SK-N-SH (cell line): ENCODE measurements at regions not wholly inside any gene's neighbourhood (a gene's known extent, or its start where the extent isn't known, plus 50 kb on each side); places are given as distances from the start of the nearest gene placed in this dataset.

Experiments used
- CTCF ChIA-PET: fragments of 300-600, 350-600 bp; formaldehyde crosslinking; extraction: SDS; loops from one replicate; lab custom pipeline; 2021; lab: Yijun Ruan, JAX
- POLR2A ChIA-PET: fragments of 350-600 bp; sonication (Branson Sonifier 250); formaldehyde crosslinking; extraction: SDS; loops from one replicate; lab custom pipeline; 2020; ENCODE audit warnings: antibody characterized with exemption, inconsistent platforms; lab: Yijun Ruan, JAX
- DNase-seq: peaks from one replicate; pipeline ENCODE4 v3.0.0; 2012
- H2AFZ ChIP-seq: fragments of 200-600 bp; sonication (generic); 2 replicates; pipeline ENCODE4 v1.8.1; 2016; ENCODE audit warnings: antibody characterized with exemption, mild to moderate bottlenecking, low read depth
- H3F3A ChIP-seq: fragments of 200-600 bp; sonication (generic); replicated peaks from 2 replicates; pipeline ENCODE3; 2016; ENCODE audit warnings: antibody characterized with exemption, mild to moderate bottlenecking; ENCODE audit not compliant: insufficient read depth
- H3K27ac ChIP-seq, 2 experiments: fragments of 200-500 bp in 1 of 2; fragments of 200-600 bp in 1 of 2; sonication (Bioruptor generic) in 1 of 2; sonication (generic), shearing (Covaris generic) in 1 of 2; 2 replicates each; pipeline versions ENCODE4 v1.5.1 to v1.6.1; 2014 to 2016; ENCODE audit warnings: low read depth in 2 of 2, inconsistent platforms in 1 of 2, low read length in 1 of 2, mild to moderate bottlenecking in 1 of 2, mixed read lengths in 1 of 2
- H3K27me3 ChIP-seq: fragments of 200-600 bp; sonication (generic), shearing (Covaris generic); 2 replicates; pipeline ENCODE4 v1.6.1; 2016; ENCODE audit warnings: mixed run types; ENCODE audit not compliant: insufficient read depth
- H3K36me3 ChIP-seq, 2 experiments: fragments of 200-500 bp in 1 of 2; fragments of 200-600 bp in 1 of 2; sonication (Bioruptor generic) in 1 of 2; sonication (generic) in 1 of 2; replicated peaks in 1 of 2; 2 replicates each; pipeline versions ENCODE3 to v1.5.1; 2014 to 2016; ENCODE audit warnings: low read length in 1 of 2, mild to moderate bottlenecking in 1 of 2; ENCODE audit not compliant: insufficient read depth in 2 of 2, control insufficient read depth in 1 of 2
- H3K4me1 ChIP-seq, 2 experiments: fragments of 200-500 bp in 1 of 2; fragments of 200-600 bp in 1 of 2; sonication (Bioruptor generic) in 1 of 2; sonication (generic), shearing (Covaris generic) in 1 of 2; 2 replicates each; pipeline versions ENCODE4 v1.5.1 to v1.6.1; 2014 to 2016; ENCODE audit warnings: low read depth in 1 of 2, low read length in 1 of 2, mixed run types in 1 of 2; ENCODE audit not compliant: insufficient read depth in 2 of 2, control insufficient read depth in 1 of 2
- H3K4me2 ChIP-seq: fragments of 200-600 bp; sonication (generic), shearing (Covaris generic); 2 replicates; pipeline ENCODE4 v1.6.1; 2017; ENCODE audit warnings: mixed run types
- H3K4me3 ChIP-seq, 2 experiments: fragments of 200-500 bp in 1 of 2; fragments of 200-600 bp in 1 of 2; sonication (Bioruptor generic) in 1 of 2; sonication (generic), shearing (Covaris generic) in 1 of 2; 2 replicates each; pipeline versions ENCODE4 v1.5.1 to v1.8.1; 2014 to 2016; ENCODE audit warnings: low read depth in 2 of 2, inconsistent platforms in 1 of 2, low read length in 1 of 2, mild to moderate bottlenecking in 1 of 2, mixed read lengths in 1 of 2, moderate library complexity in 1 of 2
- H3K79me2 ChIP-seq: fragments of 200-600 bp; sonication (generic); 2 replicates; pipeline ENCODE4 v1.8.1; 2017; ENCODE audit warnings: mild to moderate bottlenecking; ENCODE audit not compliant: insufficient read depth
- H3K9ac ChIP-seq: fragments of 200-600 bp; sonication (generic); 2 replicates; pipeline ENCODE4 v1.6.1; 2017; ENCODE audit warnings: mixed run types
- H3K9me2 ChIP-seq: fragments of 200-600 bp; sonication (generic); 2 replicates; pipeline ENCODE4 v1.6.1; 2017; ENCODE audit warnings: mixed run types
- H3K9me3 ChIP-seq: fragments of 200-600 bp; sonication (generic); 2 replicates; pipeline ENCODE4 v1.6.1; 2017; ENCODE audit warnings: mixed run types, mild to moderate bottlenecking, moderate library complexity
- H4K20me1 ChIP-seq: fragments of 200-600 bp; sonication (generic); 2 replicates; pipeline ENCODE4 v1.6.1; 2017; ENCODE audit warnings: mild to moderate bottlenecking, mixed run types; ENCODE audit not compliant: insufficient read depth
- EP300 ChIP-seq, 2 experiments: IDR thresholded peaks; 2 replicates each; pipeline versions ENCODE4 v1.4.0 to v1.6.1; 2012; ENCODE audit warnings: borderline replicate concordance in 1 of 2, low read depth in 1 of 2, low read length in 1 of 2
- EZH2phosphoT487 ChIP-seq: fragments of 200-600 bp; sonication (generic); IDR thresholded peaks from 2 replicates; pipeline ENCODE4 v1.6.1; 2017; ENCODE audit warnings: low read depth, mixed run types, mild to moderate bottlenecking, antibody characterized with exemption, moderate library complexity, borderline replicate concordance
- FOXM1 ChIP-seq: IDR thresholded peaks from 2 replicates; pipeline ENCODE4 v1.4.0; 2012; ENCODE audit warnings: low read depth, mild to moderate bottlenecking
- IRF3 ChIP-seq: fragments of 150-350 bp; IDR thresholded peaks from 2 replicates; pipeline ENCODE4 v1.6.1; 2016; ENCODE audit warnings: mild to moderate bottlenecking, low read depth, low read length
- JUND ChIP-seq: IDR thresholded peaks from 2 replicates; pipeline ENCODE4 v1.4.0; 2012
- REST ChIP-seq: IDR thresholded peaks from 2 replicates; pipeline ENCODE4 v1.6.1; 2012; ENCODE audit warnings: mild to moderate bottlenecking, low read depth, low read length, moderate library complexity
- RFX5 ChIP-seq: IDR thresholded peaks from 2 replicates; pipeline ENCODE4 v1.6.1; 2012; ENCODE audit warnings: mild to moderate bottlenecking, improper control_type of control experiment, low read length
- RXRA ChIP-seq: IDR thresholded peaks from 2 replicates; pipeline ENCODE4 v1.4.0; 2012; ENCODE audit warnings: low read depth, mild to moderate bottlenecking, borderline replicate concordance
- SMC3 ChIP-seq: IDR thresholded peaks from 2 replicates; pipeline ENCODE4 v1.6.1; 2012; ENCODE audit warnings: low read depth, low read length, improper control_type of control experiment
- TCF12 ChIP-seq: IDR thresholded peaks from 2 replicates; pipeline ENCODE4 v1.4.0; 2012
- TEAD4 ChIP-seq: IDR thresholded peaks from 2 replicates; pipeline ENCODE4 v1.4.0; 2012; ENCODE audit warnings: mild to moderate bottlenecking, borderline replicate concordance; ENCODE audit not compliant: insufficient read depth
- USF1 ChIP-seq: IDR thresholded peaks from 2 replicates; pipeline ENCODE4 v1.4.0; 2012; ENCODE audit warnings: low read depth, borderline replicate concordance
- YY1 ChIP-seq: IDR thresholded peaks from 2 replicates; pipeline ENCODE4 v1.4.0; 2012; ENCODE audit warnings: low read depth, mild to moderate bottlenecking
- ZBTB33 ChIP-seq: IDR thresholded peaks from 2 replicates; pipeline ENCODE4 v1.4.0; 2012; ENCODE audit warnings: low read depth, borderline replicate concordance
- WGBS: methylation state at CpG from one replicate; pipeline ENCODE4 v1.1.6; 2017; ENCODE audit warnings: low lambda C conversion rate; 5-methylcytosine and 5-hydroxymethylcytosine counted together
- TF ChIP-seq, protein P1 (sequence below): fragments of 200-600 bp; sonication (generic); IDR thresholded peaks from 2 replicates; pipeline ENCODE4 v1.6.1; 2017; ENCODE audit warnings: antibody characterized with exemption, mild to moderate bottlenecking, moderate library complexity
- TF ChIP-seq, protein P2 (sequence below): IDR thresholded peaks from 2 replicates; pipeline ENCODE4 v1.4.0; 2012; ENCODE audit warnings: low read depth
- TF ChIP-seq, protein P3 (sequence below): IDR thresholded peaks from 2 replicates; pipeline ENCODE4; 2012

- no peak for TF ChIP-seq ZBTB33
- TF ChIP-seq EZH2phosphoT487 = no peak
- no peak for TF ChIP-seq TEAD4
Observed at GRCh38 chr1:110283677-110284076, 55.5 kb upstream of the RBM15 start (continued).

DNA sequence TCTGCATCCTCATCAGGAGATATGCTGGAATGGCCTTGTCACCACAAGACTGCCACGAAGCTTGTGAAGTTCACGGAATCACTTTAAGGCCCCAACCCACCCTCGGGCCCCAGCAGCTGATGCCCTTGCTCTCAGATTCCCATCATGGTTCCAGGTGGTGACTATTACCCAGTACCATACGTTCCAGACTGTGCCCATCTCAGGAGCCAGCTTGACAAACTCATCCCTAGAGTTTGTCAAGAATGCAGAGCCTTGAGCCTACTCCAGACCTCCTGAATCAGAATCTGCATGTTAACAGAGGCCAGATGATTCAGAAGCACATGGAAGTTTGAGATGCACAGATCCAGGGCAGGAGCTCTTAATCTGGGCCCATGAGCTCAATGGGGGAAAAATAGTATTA, 53.9 kb upstream of the RBM15 start:
- no peak overlapping the region for H3K4me3 ChIP-seq
- CTCF ChIA-PET = interaction anchor here (1.3 to 2.9 kb wide), 4 partner anchors 24 to 175 kb away, joined by 5 to 26 read pairs (median 8); no protein-coding TSS in a partner anchor
- TF ChIP-seq ZBTB33 = no peak
- no peak for TF ChIP-seq RFX5
- no peak for TF ChIP-seq SMC3
- TF ChIP-seq IRF3 = no peak
- TF ChIP-seq USF1 = no peak
- no peak for TF ChIP-seq EP300 (IDR thresholded peaks at IDR 0.05; ENCODE audit: borderline replicate concordance in 1 of 2, low read depth in 1 of 2, low read length in 1 of 2)
- TF ChIP-seq FOXM1 = no peak
- TF ChIP-seq TCF12 = no peak
- TF ChIP-seq, protein P1, sequence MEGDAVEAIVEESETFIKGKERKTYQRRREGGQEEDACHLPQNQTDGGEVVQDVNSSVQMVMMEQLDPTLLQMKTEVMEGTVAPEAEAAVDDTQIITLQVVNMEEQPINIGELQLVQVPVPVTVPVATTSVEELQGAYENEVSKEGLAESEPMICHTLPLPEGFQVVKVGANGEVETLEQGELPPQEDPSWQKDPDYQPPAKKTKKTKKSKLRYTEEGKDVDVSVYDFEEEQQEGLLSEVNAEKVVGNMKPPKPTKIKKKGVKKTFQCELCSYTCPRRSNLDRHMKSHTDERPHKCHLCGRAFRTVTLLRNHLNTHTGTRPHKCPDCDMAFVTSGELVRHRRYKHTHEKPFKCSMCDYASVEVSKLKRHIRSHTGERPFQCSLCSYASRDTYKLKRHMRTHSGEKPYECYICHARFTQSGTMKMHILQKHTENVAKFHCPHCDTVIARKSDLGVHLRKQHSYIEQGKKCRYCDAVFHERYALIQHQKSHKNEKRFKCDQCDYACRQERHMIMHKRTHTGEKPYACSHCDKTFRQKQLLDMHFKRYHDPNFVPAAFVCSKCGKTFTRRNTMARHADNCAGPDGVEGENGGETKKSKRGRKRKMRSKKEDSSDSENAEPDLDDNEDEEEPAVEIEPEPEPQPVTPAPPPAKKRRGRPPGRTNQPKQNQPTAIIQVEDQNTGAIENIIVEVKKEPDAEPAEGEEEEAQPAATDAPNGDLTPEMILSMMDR = no peak
- TF ChIP-seq, protein P2, sequence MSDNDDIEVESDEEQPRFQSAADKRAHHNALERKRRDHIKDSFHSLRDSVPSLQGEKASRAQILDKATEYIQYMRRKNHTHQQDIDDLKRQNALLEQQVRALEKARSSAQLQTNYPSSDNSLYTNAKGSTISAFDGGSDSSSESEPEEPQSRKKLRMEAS = no peak
- TF ChIP-seq YY1 = no peak
- TF ChIP-seq JUND = no peak
- TF ChIP-seq EZH2phosphoT487 = no peak
- TF ChIP-seq, protein P3, sequence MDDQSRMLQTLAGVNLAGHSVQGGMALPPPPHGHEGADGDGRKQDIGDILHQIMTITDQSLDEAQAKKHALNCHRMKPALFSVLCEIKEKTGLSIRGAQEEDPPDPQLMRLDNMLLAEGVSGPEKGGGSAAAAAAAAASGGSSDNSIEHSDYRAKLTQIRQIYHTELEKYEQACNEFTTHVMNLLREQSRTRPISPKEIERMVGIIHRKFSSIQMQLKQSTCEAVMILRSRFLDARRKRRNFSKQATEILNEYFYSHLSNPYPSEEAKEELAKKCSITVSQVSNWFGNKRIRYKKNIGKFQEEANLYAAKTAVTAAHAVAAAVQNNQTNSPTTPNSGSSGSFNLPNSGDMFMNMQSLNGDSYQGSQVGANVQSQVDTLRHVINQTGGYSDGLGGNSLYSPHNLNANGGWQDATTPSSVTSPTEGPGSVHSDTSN = no peak
- no peak for TF ChIP-seq REST
- no peak for TF ChIP-seq TEAD4
- TF ChIP-seq RXRA = no peak

More for the DNA sequence above, 53.9 kb upstream of the RBM15 start:
- Histone ChIP-seq H3K9me2 (no peaks in the 10 kb centered on the region), H2AFZ (no peak overlapping the region), H3K27me3 (no peaks in the 10 kb centered on the region), H3K79me2 (no peaks in the 10 kb centered on the region), H3K4me1 (peaks cover 0 to 15% of the 10 kb centered on the region in 2 experiments; a peak in 1 of 4 replicates), H3K4me2 (no peak overlapping the region), H3K27ac (no peak overlapping the region), H3K9me3 (no peaks in the 10 kb centered on the region), H4K20me1 (no peaks in the 10 kb centered on the region), H3K9ac (no peak overlapping the region), H3K36me3 (no peaks in the 10 kb centered on the region), H3F3A (no peaks in the 10 kb centered on the region)
- no peak for DNase-seq
- POLR2A ChIA-PET = no interaction called here
- WGBS = no CpG with 5 or more reads among the region's 4 CpGs
